ENCODE measurements at regions not wholly inside any gene's neighbourhood (a gene's known extent, or its start where the extent isn't known, plus 50 kb on each side); places are given as distances from the start of the nearest gene placed in this dataset.

DNA sequence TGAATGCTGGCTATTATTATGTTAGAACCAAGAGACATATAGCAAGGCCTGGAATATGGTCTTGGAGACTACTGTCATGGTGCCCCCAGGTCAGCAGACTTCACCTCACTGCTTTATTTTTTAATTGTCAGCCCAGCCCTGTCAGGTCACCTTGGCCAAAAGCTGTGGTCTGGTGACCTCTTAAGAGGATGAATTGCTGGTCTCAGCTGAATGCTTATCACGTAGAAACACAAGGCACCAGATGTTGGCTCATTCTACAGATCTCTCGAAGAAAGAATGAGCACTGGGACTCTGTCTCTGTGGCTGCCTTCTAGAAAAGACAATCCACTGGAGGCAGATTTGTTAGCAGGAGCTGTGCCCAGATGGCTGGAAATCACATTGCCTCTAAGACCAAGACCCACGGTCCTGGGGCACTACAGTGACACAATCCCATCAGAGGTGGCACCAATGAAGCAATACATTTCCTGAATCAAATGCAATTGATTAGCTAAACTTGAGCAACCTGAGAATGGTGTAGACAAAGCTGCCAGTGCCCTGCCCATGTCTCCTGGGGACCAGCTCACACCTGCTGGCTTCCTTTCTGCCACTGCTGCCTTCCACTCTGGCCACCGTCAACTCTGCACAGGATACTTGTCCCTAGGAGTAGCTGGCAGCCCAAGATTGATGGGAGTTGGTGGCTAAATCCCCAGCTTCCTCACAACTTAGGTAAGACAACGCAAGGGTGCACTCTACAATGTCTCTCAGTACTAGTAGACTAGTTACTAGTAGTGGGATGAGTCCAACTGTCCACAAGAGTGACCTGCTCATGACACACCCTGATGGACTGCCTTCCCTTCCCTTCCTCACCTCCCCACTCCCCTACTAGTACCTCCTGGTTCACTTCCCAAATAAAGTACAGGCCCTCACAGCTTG is 384.9 kb upstream of the PROK2 start:
- DNase-seq (no peak), ATAC-seq (ENCODE audit: low read depth) (no peak)
- H3K23ac ChIP-seq (ENCODE audit: low read depth, low read length), result no peak overlapping the region
- H2BK15ac ChIP-seq (ENCODE audit: low read depth, low read length), result no peak overlapping the region
- H2AFZ ChIP-seq (replicated peaks; ENCODE audit: low read length, poor library complexity), result no peak overlapping the region
- TF ChIP-seq, protein P1, sequence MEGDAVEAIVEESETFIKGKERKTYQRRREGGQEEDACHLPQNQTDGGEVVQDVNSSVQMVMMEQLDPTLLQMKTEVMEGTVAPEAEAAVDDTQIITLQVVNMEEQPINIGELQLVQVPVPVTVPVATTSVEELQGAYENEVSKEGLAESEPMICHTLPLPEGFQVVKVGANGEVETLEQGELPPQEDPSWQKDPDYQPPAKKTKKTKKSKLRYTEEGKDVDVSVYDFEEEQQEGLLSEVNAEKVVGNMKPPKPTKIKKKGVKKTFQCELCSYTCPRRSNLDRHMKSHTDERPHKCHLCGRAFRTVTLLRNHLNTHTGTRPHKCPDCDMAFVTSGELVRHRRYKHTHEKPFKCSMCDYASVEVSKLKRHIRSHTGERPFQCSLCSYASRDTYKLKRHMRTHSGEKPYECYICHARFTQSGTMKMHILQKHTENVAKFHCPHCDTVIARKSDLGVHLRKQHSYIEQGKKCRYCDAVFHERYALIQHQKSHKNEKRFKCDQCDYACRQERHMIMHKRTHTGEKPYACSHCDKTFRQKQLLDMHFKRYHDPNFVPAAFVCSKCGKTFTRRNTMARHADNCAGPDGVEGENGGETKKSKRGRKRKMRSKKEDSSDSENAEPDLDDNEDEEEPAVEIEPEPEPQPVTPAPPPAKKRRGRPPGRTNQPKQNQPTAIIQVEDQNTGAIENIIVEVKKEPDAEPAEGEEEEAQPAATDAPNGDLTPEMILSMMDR (conservative IDR thresholded peaks at IDR 0.05; ENCODE audit: low read depth, low read length), result no peak
- TF ChIP-seq MAZ (IDR thresholded peaks at IDR 0.05; ENCODE audit: borderline replicate concordance, low read depth, low read length) (no peak), RFX5 (IDR thresholded peaks at IDR 0.05; ENCODE audit: low read depth, low read length) (no peak), CHD1 (IDR thresholded peaks at IDR 0.05; ENCODE audit: low read depth, low read length) (no peak), NFE2L2 (IDR thresholded peaks at IDR 0.05; ENCODE audit: low read depth, low read length) (no peak), MAFK (IDR thresholded peaks at IDR 0.05; ENCODE audit: low read depth, low read length) (no peak), RAD21 (IDR thresholded peaks at IDR 0.05; ENCODE audit: low read length) (no peak), RCOR1 (IDR thresholded peaks at IDR 0.05; ENCODE audit: insufficient replicate concordance, low read length) (no peak), CEBPB (IDR thresholded peaks at IDR 0.05; ENCODE audit: low read depth, low read length) (no peak), BHLHE40 (IDR thresholded peaks at IDR 0.05; ENCODE audit: low read depth, low read length) (no peak), MXI1 (IDR thresholded peaks at IDR 0.05; ENCODE audit: borderline replicate concordance, low read depth, low read length) (no peak), POLR2A (IDR thresholded peaks at IDR 0.05; ENCODE audit: low read depth, low read length) (no peak), FOS (IDR thresholded peaks at IDR 0.05; ENCODE audit: low read depth, low read length) (no peak), SMC3 (IDR thresholded peaks at IDR 0.05; ENCODE audit: low read depth, low read length) (no peak)
- TF ChIP-seq, protein P2, sequence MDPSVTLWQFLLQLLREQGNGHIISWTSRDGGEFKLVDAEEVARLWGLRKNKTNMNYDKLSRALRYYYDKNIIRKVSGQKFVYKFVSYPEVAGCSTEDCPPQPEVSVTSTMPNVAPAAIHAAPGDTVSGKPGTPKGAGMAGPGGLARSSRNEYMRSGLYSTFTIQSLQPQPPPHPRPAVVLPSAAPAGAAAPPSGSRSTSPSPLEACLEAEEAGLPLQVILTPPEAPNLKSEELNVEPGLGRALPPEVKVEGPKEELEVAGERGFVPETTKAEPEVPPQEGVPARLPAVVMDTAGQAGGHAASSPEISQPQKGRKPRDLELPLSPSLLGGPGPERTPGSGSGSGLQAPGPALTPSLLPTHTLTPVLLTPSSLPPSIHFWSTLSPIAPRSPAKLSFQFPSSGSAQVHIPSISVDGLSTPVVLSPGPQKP (IDR thresholded peaks at IDR 0.05; ENCODE audit: borderline replicate concordance, low read depth, low read length), result no peak
- TF ChIP-seq, protein P3, sequence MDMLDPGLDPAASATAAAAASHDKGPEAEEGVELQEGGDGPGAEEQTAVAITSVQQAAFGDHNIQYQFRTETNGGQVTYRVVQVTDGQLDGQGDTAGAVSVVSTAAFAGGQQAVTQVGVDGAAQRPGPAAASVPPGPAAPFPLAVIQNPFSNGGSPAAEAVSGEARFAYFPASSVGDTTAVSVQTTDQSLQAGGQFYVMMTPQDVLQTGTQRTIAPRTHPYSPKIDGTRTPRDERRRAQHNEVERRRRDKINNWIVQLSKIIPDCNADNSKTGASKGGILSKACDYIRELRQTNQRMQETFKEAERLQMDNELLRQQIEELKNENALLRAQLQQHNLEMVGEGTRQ (IDR thresholded peaks at IDR 0.05; ENCODE audit: low read depth, low read length), result no peak
- H2BK5ac ChIP-seq (ENCODE audit: low read depth, low read length, poor library complexity, severe bottlenecking), result no peak overlapping the region
- no peak overlapping the region for H4K5ac ChIP-seq (ENCODE audit: low read depth, low read length)
- CTCF ChIA-PET, result no interaction called here
- H3K27ac ChIP-seq (ENCODE audit: insufficient read depth, low read length), result no peak overlapping the region
- H2AK5ac ChIP-seq (ENCODE audit: low read depth, low read length), result no peak overlapping the region
- POLR2A ChIA-PET (ENCODE audit: unreplicated experiment), result no interaction called here
- no peaks in the 10 kb centered on the region for H4K20me1 ChIP-seq (ENCODE audit: insufficient read depth, low read length)
- in situ Hi-C loops (cut with MboI; ENCODE audit: low sequenced_read_pairs), result no loop called here
- H3K4me3 ChIP-seq (ENCODE audit: insufficient read depth, low read depth, low read length), result no peak overlapping the region
- intact Hi-C loops (cut with micrococcal nuclease), result no loop called here
- no peak overlapping the region for H4K8ac ChIP-seq (ENCODE audit: low read depth in 2 of 2, low read length in 2 of 2)
- no TSS peak for BruUV-seq (replicated peaks)
- H2BK120ac ChIP-seq (ENCODE audit: low read depth, low read length), result no peak overlapping the region
- H3K4me2 ChIP-seq (ENCODE audit: low read depth, low read length), result no peak overlapping the region
- no CpG with 5 or more reads among the region's 5 CpGs for WGBS, 2 experiments (ENCODE audit: extremely low coverage in 2 of 2, insufficient read length in 1 of 2)
- no peaks in the 10 kb centered on the region for H3K4me1 ChIP-seq (ENCODE audit: control insufficient read depth, insufficient read depth, low read length)
- H2AK9ac ChIP-seq (replicated peaks; ENCODE audit: low read depth, low read length, poor library complexity), result no peak overlapping the region
- no peaks in the 10 kb centered on the region for H3K36me3 ChIP-seq (ENCODE audit: control insufficient read depth, insufficient read depth, low read length)
- peaks cover 21% of the 10 kb centered on the region for H3K27me3 ChIP-seq (ENCODE audit: control insufficient read depth, insufficient read depth, low read length)
- dilution Hi-C loops (cut with HindIII; ENCODE audit: low sequenced_read_pairs, unreplicated experiment), result no loop called here
- H3K9ac ChIP-seq (ENCODE audit: low read depth, low read length), result no peak overlapping the region
- no peaks in the 10 kb centered on the region for H3K9me1 ChIP-seq (ENCODE audit: insufficient read depth, low read length)
- H3K14ac ChIP-seq (replicated peaks; ENCODE audit: low read depth, low read length), result no peak overlapping the region
- H3K4ac ChIP-seq (ENCODE audit: low read depth, low read length), result no peak overlapping the region
- no peak overlapping the region for H3K56ac ChIP-seq (ENCODE audit: extremely low read depth, insufficient read depth, low read length)
- H3K79me1 ChIP-seq (ENCODE audit: low read depth in 1 of 2, low read length in 2 of 2), result no peaks in the 10 kb centered on the region
- H3K9me3 ChIP-seq (ENCODE audit: control insufficient read depth, insufficient read depth, low read length), result no peaks in the 10 kb centered on the region; the same call in 1 of the 2 replicates
- no peak overlapping the region for H4K91ac ChIP-seq (ENCODE audit: insufficient read depth, low read depth, low read length)
- no peak overlapping the region for H3K18ac ChIP-seq (ENCODE audit: low read depth, low read length)
- H2BK20ac ChIP-seq (ENCODE audit: low read depth, low read length), result no peak overlapping the region

All from IMR-90 (cell line).